HTR-8/SVneo (cell line): ENCODE measurements at regions not wholly inside any gene's neighbourhood (a gene's known extent, or its start where the extent isn't known, plus 50 kb on each side); places are given as distances from the start of the nearest gene placed in this dataset.
A peak's percentile ranks its signal among the peaks of the same experiment; 100 is the strongest.

Source experiments
- DNase-seq: peaks from one replicate; pipeline ENCODE4 v3.0.0; 2011; ENCODE audit warnings: low spot score, mixed read lengths; ENCODE audit not compliant: insufficient read length
- FAIRE-seq: peaks from 2 replicates; lab custom pipeline; 2011; peaks lifted over from hg19 to GRCh38; lab: Jason Lieb, UNC

- FAIRE-seq (no peak), DNase-seq (no peak)
Measured at GRCh38 chr3:43210049-43211027, 76.0 kb upstream of the SNRK start.

GRCh38 chr3:43207628-43208085 is 78.7 kb upstream of the SNRK start:
- DNase-seq (peak; percentile 28), FAIRE-seq (no peak)

- no peak for DNase-seq
- FAIRE-seq, result no peak
Measured at GRCh38 chr3:43206632-43207031, 79.7 kb upstream of the SNRK start.

- FAIRE-seq, result no peak
Measured at GRCh38 chr3:43206105-43206504, 80.2 kb upstream of the SNRK start.

GRCh38 chr3:43203022-43203421 is 83.3 kb upstream of the SNRK start:
- DNase-seq (no peak), FAIRE-seq (no peak)

More at GRCh38 chr3:43206105-43206504, 80.2 kb upstream of the SNRK start:
- no peak for DNase-seq

- DNase-seq (no peak), FAIRE-seq (no peak)
Measured at GRCh38 chr3:43201581-43201980, 84.8 kb upstream of the SNRK start.

DNA sequence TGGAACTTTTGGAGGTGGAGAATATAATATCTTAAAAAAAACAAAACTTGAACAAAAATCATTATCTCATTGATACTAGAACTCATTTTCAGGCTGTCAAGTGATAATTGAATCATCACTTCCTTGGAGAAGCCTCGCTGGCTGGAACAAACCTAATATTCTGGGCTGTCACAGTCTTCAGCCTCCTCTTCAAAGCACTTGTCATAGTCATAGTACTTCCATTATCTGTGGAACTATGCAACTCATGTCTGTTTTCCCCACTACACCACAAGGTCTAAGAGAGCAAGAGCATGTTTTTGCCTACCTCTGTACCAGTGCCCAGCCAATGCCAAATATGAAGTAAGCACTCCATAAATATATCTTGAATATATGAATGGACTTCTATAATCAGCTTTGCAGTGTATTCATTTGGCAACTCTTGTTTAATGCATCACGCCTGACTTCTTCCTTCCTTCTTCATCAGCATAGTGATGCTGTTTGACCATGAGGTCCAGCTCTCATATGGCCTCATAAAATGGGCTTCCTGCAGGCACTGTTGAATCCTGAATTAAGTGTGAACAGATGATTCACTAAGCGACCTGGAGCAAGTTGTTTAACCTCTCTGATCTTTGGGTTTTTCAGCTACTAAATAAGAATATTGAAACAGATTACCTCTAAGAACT is 86.6 kb upstream of the SNRK start:
- FAIRE-seq (no peak), DNase-seq (no peak)

- FAIRE-seq (no peak), DNase-seq (no peak)
Measured at GRCh38 chr3:43198791-43199644, 87.3 kb upstream of the SNRK start.

GRCh38 chr3:43198301-43198700 is 88.0 kb upstream of the SNRK start:
- FAIRE-seq, result no peak
- no peak for DNase-seq

DNA sequence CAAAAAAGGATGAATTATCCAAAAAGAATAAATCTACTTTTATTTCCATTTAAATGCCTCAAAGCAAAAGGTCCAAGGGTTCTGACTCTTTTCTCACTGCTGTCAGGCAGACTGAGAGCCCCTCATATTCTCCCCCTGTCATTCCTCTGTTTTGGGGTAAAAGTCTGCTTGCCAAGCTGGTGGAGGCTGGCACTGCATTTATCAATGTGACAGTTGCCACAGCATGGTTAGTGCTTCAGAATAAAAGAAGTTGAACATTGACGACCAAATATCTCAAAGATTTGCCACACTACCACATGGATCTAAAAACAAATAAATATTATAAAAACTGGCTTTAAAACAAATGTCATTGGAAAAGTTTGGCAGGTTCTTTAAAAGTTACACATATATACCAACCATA is 89.2 kb upstream of the SNRK start:
- DNase-seq (no peak), FAIRE-seq (no peak)

DNA sequence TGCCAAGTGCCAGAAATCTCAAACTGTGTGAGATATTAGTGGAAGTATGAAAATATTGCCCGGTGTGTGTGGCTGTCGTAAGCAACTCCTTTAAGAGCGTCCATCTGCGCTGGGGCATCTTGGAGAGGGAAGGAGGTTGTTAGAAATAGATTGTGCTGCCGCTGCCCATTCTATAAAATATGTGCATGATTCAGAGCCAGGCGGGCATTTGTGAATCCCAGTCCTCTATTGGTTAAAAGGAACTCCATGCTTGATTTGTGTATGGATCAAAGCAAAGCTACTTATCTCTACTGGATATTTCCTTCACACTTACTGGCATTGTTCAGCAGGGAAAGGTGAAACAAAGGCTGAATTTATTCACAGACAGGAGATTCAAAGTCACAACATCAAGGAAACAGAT is 89.6 kb upstream of the SNRK start:
- no peak for FAIRE-seq
- no peak for DNase-seq

DNA sequence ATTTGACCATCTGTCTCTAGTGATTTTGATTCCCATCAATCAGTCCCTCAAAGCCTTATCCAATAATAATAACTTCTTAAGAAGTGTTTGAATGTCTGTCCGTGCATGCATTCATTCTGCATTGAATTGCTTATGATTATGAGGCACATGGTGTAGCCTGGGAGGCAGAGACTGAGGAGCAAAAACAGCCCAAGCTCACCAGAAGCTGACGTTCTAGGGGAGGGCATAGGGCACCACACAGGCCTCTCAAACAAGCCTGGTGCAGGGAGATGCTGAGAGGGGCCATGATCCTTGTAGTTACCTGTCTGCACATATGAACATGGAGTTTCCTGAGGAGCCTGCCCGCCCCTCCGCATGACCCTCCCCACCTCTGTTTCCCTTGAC is 89.2 kb upstream of the POMGNT2 start:
- FAIRE-seq (no peak), DNase-seq (no peak)

DNA sequence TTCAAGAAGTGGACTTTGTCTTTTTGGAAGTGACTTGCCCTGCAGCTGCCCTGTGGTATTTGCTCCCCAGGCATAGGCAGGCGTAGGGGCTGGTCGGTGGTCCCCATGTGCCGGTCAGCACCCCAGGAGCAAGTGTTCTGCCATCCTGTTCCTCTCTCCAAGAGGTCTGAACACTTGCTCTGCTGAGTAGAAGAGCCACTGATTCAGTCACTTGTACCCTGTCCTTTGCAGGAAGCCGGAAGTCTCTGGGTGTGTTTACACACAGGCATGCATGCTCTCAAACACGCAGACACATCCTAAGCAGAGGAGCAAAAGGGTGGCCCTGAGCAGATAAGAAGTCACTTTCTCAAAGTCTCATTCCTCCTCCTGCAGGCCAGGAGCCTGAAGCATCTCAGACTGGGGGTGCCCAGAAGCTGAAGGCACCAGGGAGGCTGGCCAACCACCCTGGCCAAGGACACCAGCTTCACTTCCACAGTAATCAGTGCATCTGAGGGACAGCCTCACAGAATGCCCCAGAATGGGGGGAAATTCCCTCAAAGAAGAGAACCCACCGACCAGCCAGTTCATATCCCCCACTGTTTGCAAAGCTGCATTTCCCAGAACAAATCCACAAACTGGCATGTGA is 88.7 kb upstream of the POMGNT2 start:
- no peak for FAIRE-seq
- DNase-seq, result no peak

DNA sequence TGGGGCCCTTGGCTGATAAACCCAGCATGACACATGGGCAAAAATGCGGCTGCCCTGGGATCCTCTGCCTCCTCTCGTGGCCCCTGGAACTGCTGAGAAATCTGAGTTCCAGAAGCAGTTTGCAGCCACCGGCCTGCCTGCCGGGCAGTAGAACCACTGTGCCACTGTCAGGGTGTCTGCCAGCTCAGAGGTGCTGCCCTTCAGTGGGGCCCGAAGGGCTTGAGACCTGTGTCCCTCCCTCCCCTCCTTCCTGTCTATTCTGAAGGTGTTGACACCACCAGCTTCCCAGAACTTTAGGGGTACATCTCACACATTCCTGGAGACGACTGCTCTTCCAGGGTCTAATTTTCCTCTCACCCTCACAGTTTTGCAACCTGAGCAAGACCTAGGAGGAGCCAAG is 88.2 kb upstream of the POMGNT2 start:
- DNase-seq (no peak), FAIRE-seq (no peak)

DNA sequence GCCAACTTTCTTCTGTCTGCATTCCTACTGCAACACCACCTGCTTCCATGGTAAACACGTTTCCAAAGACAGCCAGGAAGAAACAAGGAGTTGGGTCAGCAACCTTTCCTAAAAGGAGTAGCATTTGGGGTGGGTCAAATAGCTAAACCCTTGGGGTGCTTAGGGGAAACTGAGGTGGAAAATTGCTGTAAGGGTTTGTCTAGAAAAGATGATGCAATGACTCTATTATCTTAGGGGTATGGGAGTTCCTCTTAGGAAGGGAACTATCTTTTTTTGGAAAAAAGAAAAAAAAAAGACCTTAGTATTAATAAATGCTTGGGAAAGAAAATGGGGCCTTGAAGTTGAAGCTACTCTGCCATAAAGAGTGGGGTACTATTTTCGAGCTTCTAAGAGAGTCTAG is 86.1 kb upstream of the POMGNT2 start:
- no peak for FAIRE-seq

GRCh38 chr3:43191116-43191515 is 85.2 kb upstream of the POMGNT2 start:
- FAIRE-seq (no peak), DNase-seq (no peak)

More for the DNA sequence above, 86.1 kb upstream of the POMGNT2 start:
- DNase-seq, result no peak

DNA sequence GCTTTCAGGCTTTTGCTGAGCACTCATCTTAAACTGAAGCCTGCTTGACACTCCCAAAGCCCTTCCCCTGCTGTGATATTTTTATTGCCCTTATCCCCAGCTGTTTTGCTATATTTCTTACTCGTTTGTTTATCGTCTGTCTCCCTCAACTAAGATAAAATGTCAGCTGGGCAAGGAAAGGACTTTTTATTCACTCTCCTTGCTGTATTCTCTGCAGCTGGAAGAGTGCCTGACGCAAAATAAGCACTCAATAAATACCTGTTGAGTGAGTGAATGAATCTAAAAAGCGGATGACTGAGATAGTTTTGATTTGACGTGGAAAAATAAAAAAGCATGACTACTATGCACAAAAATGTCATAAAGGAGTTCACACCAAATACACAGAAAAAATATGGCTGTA is 84.8 kb upstream of the POMGNT2 start:
- FAIRE-seq (no peak), DNase-seq (peak; percentile 45)

DNA sequence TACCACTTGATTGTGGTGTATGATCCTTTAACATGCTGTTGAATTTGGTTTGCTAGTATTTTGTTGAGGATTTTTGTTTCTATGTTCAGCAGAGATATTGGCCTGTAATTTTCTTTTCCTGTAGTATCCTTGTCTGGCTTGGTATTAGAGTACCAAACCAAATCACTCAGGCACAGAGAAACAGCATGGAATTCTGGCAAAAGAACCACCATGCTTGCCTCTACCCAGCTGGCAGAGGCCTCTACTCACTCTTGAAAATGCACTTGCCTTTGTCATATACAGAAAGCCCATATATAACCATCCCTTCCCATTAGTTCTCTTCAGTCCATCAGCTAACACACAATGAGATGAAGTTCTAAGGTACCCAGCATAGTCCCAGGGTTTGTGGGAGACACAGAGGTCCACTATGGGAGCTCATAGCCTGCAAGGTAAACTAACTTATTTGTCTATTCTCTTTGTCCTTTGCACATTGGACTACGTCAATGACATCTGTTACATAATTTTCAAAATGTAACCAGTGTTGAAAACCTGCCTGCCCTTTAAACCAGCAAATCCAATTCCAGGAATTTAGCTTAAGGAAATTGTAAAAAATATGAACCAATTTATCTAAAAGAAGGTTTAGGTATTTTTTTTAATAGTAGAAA is 82.1 kb upstream of the POMGNT2 start:
- DNase-seq (no peak), FAIRE-seq (no peak)

DNA sequence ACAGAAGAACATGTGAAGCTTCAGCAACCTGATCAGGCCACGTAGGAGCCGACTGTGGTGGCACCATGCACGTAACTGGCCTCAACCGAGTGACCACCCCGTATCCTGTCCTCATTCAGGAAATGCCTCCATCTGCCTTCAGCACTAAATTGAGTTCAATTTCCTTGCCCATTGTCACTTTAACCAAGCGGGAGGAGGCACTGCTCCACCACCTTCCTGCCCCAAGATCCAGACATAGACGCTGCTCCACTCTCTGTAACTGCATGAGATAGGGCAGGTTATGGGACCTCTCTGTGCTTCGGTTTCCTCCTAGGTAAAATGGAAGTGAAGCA is 80.1 kb upstream of the POMGNT2 start:
- DNase-seq, result no peak
- no peak for FAIRE-seq
